DND-41 (cell line): ENCODE measurements at regions not wholly inside any gene's neighbourhood (a gene's known extent, or its start where the extent isn't known, plus 50 kb on each side); places are given as distances from the start of the nearest gene placed in this dataset.

Experiments
- EZH2 ChIP-seq: IDR thresholded peaks from 3 replicates; pipeline ENCODE4 v1.6.1; 2012; ENCODE audit warnings: borderline replicate concordance, low read depth, mild to moderate bottlenecking, moderate library complexity, low read length, inconsistent platforms; ENCODE audit not compliant: severe bottlenecking
- TF ChIP-seq, protein P1 (sequence below): IDR thresholded peaks from 2 replicates; pipeline ENCODE4 v1.5.1; 2012; ENCODE audit warnings: borderline replicate concordance, low read length, moderate library complexity, mild to moderate bottlenecking; ENCODE audit not compliant: poor library complexity, severe bottlenecking; ENCODE audit errors: extremely low read depth

DNA sequence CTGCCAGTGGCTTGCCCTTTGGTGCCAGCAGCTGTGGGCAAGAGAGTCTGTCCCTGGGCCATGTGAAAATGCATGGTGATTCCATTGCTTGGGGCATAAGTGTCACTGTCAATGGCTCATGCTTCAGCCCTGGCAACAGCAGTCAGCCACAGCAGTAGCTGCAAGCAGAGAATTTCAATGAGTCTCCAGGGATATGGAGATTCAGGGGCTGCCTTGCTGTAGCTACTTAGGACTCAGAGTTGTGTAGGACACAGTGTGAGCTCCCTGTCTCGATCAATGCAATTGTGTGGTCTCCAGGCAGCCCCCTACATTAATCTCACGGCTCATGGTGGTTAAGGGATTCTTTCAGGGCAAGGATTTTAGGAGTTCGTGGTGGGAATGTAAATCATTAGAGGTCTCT, 126.3 kb upstream of the STARD3NL start:
- TF ChIP-seq, protein P1, sequence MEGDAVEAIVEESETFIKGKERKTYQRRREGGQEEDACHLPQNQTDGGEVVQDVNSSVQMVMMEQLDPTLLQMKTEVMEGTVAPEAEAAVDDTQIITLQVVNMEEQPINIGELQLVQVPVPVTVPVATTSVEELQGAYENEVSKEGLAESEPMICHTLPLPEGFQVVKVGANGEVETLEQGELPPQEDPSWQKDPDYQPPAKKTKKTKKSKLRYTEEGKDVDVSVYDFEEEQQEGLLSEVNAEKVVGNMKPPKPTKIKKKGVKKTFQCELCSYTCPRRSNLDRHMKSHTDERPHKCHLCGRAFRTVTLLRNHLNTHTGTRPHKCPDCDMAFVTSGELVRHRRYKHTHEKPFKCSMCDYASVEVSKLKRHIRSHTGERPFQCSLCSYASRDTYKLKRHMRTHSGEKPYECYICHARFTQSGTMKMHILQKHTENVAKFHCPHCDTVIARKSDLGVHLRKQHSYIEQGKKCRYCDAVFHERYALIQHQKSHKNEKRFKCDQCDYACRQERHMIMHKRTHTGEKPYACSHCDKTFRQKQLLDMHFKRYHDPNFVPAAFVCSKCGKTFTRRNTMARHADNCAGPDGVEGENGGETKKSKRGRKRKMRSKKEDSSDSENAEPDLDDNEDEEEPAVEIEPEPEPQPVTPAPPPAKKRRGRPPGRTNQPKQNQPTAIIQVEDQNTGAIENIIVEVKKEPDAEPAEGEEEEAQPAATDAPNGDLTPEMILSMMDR: no peak
- TF ChIP-seq EZH2: no peak
